H1 (cell line): ENCODE measurements at regions not wholly inside any gene's neighbourhood (a gene's known extent, or its start where the extent isn't known, plus 50 kb on each side); places are given as distances from the start of the nearest gene placed in this dataset.

Experiments
- CBX8 ChIP-seq: fragments of 300-800, 300-1000 bp; sonication (generic); IDR thresholded peaks from 2 replicates; pipeline ENCODE4 v1.7.1; 2016; ENCODE audit warnings: low read depth, low read length, borderline replicate concordance
- CTCF ChIP-seq, 3 experiments: IDR thresholded peaks; 1 replicate in 2 of 3; 2 replicates in 1 of 3; pipeline versions ENCODE4 v1.5.1 to v1.6.1; 2011; ENCODE audit warnings: low read length in 3 of 3, mild to moderate bottlenecking in 3 of 3, inconsistent platforms in 2 of 3, low read depth in 1 of 3, moderate library complexity in 1 of 3; ENCODE audit not compliant: insufficient read depth in 1 of 3; ENCODE audit errors: control extremely low read depth in 1 of 3
- EZH2 ChIP-seq: fragments of 200-600 bp; sonication (generic); IDR thresholded peaks from 2 replicates; pipeline ENCODE4 v1.7.1; 2012; ENCODE audit warnings: low read depth, mild to moderate bottlenecking, moderate library complexity, low read length, inconsistent platforms; ENCODE audit not compliant: severe bottlenecking
- GABPA ChIP-seq: IDR thresholded peaks from 2 replicates; pipeline ENCODE4 v1.6.1; 2011; ENCODE audit warnings: mild to moderate bottlenecking, low read length, moderate library complexity, borderline replicate concordance; ENCODE audit not compliant: insufficient read depth
- JUN ChIP-seq: IDR thresholded peaks from 2 replicates; pipeline ENCODE4 v1.6.1; 2011; ENCODE audit warnings: low read depth, mild to moderate bottlenecking, improper control_type of control experiment, low read length
- KDM5A ChIP-seq: fragments of 200-600 bp; IDR thresholded peaks from 2 replicates; pipeline ENCODE4 v1.7.1; 2012; ENCODE audit warnings: mild to moderate bottlenecking, low read length, inconsistent platforms, mixed read lengths
- MAX ChIP-seq: IDR thresholded peaks from 2 replicates; pipeline ENCODE4 v1.6.1; 2012; ENCODE audit warnings: inconsistent platforms
- POLR2A ChIP-seq, 2 experiments: IDR thresholded peaks; 1 replicate in 1 of 2; 2 replicates in 1 of 2; pipeline ENCODE4 v1.6.1; 2011; ENCODE audit warnings: low read depth in 2 of 2, low read length in 2 of 2, mild to moderate bottlenecking in 2 of 2; ENCODE audit errors: control extremely low read depth in 1 of 2
- POLR2AphosphoS5 ChIP-seq: IDR thresholded peaks from 2 replicates; pipeline ENCODE4 v1.6.1; 2011; ENCODE audit warnings: low read depth, low read length
- POU5F1 ChIP-seq: IDR thresholded peaks from 2 replicates; pipeline ENCODE4 v1.6.1; 2011; ENCODE audit warnings: low read depth, mild to moderate bottlenecking, low read length, moderate library complexity
- RNF2 ChIP-seq: fragments of 200-900, 300-1000 bp; sonication (generic); IDR thresholded peaks from 2 replicates; pipeline ENCODE4 v1.7.1; 2016; ENCODE audit warnings: borderline replicate concordance, low read depth, mild to moderate bottlenecking, antibody characterized with exemption, low read length; ENCODE audit not compliant: poor library complexity, severe bottlenecking; ENCODE audit errors: missing control alignments
- SIN3A ChIP-seq, 2 experiments: IDR thresholded peaks in 1 of 2; conservative IDR thresholded peaks in 1 of 2; 2 replicates each; pipeline ENCODE4 v1.6.1; 2011 to 2012; ENCODE audit warnings: low read length in 2 of 2, improper control_type of control experiment in 1 of 2, low read depth in 1 of 2, mild to moderate bottlenecking in 1 of 2
- SRF ChIP-seq: IDR thresholded peaks from 2 replicates; pipeline ENCODE4 v1.6.1; 2011; ENCODE audit warnings: mild to moderate bottlenecking, low read depth, low read length, moderate library complexity
- TAF1 ChIP-seq: IDR thresholded peaks from 2 replicates; pipeline ENCODE4 v1.6.1; 2011; ENCODE audit warnings: mild to moderate bottlenecking, low read depth, low read length

DNA sequence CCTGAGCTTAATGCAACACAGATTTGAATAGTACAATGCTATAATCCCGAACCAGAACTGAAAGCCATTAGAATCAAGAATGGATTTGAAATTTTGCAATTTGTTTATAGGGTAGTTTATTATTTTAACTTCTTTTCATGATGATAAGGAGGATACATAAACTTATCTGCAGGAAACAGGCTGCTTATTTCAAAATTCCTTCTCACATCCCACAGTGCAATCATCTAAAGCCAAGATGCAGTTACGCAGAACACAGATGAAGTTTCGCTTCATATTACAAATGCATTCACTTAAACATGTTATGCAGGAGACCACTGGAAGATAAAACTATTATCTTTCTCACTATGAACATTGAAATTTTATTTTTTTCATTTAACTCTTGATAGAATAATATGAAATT, 1019.6 kb downstream of the PLA2G4A start:
- TF ChIP-seq MAX (no peak), POLR2A (IDR thresholded peaks at IDR 0.05; ENCODE audit: control extremely low read depth in 1 of 2, low read depth in 2 of 2, low read length in 2 of 2) (no peak), RNF2 (no peak), TAF1 (no peak), CTCF (IDR thresholded peaks at IDR 0.05; ENCODE audit: control extremely low read depth in 1 of 3, insufficient read depth in 1 of 3, low read depth in 1 of 3, low read length in 3 of 3) (no peak), CBX8 (no peak), POLR2AphosphoS5 (no peak), GABPA (no peak), SIN3A (conservative IDR thresholded peaks at IDR 0.05 in 1 of 2, IDR thresholded peaks at IDR 0.05 in 1 of 2; ENCODE audit: low read depth in 1 of 2, low read length in 2 of 2) (no peak), POU5F1 (no peak), SRF (no peak), EZH2 (no peak), JUN (no peak), KDM5A (no peak)
